ENCODE measurements at regions not wholly inside any gene's neighbourhood (a gene's known extent, or its start where the extent isn't known, plus 50 kb on each side); places are given as distances from the start of the nearest gene placed in this dataset.
"Not testable (repeated sequence)": the region's sequence is repeated elsewhere in the genome, so short reads cannot be mapped to it uniquely, and the experiment has no call there.

DNA sequence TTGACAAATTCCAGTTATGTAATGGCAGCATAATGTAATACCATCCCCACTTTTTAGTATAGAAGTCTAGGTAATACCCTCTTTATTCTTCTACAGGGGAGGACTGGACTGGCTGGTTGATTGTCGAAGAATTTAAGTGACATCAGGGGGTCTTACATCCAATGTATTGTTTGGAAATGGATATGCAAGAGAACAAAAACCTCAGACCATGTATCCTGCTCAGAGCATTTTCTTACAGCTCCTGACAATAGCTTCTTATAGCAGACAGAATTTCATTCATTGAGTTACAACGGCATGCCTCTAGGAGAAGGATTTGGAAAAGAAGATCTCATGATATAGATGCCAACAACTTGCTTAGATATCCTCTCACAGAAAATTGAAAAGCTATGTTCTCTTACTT is 2032.3 kb downstream of the EFNA5 start:
- TF ChIP-seq, protein P1, sequence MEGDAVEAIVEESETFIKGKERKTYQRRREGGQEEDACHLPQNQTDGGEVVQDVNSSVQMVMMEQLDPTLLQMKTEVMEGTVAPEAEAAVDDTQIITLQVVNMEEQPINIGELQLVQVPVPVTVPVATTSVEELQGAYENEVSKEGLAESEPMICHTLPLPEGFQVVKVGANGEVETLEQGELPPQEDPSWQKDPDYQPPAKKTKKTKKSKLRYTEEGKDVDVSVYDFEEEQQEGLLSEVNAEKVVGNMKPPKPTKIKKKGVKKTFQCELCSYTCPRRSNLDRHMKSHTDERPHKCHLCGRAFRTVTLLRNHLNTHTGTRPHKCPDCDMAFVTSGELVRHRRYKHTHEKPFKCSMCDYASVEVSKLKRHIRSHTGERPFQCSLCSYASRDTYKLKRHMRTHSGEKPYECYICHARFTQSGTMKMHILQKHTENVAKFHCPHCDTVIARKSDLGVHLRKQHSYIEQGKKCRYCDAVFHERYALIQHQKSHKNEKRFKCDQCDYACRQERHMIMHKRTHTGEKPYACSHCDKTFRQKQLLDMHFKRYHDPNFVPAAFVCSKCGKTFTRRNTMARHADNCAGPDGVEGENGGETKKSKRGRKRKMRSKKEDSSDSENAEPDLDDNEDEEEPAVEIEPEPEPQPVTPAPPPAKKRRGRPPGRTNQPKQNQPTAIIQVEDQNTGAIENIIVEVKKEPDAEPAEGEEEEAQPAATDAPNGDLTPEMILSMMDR (IDR thresholded peaks at IDR 0.05; ENCODE audit: extremely low read depth, missing control alignments), result no peak
- DNase-seq (ENCODE audit: low spot score), result no peak

DNA sequence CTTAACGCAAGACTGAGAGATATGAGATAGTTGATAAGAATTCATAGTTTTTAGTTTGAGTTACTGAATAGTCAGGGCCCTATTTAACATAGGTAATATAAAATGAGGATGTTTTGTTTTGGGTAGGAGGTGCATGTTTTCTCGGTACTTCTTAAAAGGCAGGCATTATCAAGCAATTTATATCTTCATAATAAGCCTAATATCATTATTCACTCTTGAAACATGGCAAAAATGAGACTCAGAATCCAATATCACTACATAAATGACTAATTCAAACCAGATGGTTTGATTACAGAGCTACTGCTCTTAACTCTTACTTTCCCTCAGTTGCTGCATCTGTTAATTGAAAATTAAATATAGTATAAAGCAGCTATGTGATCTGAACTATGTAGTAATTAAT is 2038.7 kb downstream of the EFNA5 start:
- TF ChIP-seq, protein P1 (IDR thresholded peaks at IDR 0.05; ENCODE audit: extremely low read depth, missing control alignments), result no peak
- DNase-seq (ENCODE audit: low spot score), result no peak

DNA sequence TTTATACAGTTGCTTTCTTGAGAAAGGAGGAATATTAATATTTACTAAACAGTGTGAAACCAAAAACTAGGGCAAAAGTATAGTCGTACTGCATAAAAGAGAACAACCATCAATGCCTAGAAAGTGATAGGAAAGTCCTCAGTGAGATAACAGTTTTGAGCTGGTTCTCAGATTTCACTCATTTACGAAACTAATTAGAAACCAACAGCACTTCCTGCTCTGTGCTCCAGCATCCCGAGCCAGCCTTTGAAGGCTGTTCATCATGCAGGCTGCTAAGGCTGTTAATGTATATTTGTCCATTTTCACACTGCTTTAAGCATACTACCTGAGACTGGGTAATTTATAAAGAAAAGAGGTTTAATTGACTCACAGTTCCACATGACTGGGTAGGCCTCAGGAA is 2039.9 kb downstream of the EFNA5 start:
- TF ChIP-seq, protein P1 (IDR thresholded peaks at IDR 0.05; ENCODE audit: extremely low read depth, missing control alignments), result no peak
- DNase-seq (ENCODE audit: low spot score), result no peak

DNA sequence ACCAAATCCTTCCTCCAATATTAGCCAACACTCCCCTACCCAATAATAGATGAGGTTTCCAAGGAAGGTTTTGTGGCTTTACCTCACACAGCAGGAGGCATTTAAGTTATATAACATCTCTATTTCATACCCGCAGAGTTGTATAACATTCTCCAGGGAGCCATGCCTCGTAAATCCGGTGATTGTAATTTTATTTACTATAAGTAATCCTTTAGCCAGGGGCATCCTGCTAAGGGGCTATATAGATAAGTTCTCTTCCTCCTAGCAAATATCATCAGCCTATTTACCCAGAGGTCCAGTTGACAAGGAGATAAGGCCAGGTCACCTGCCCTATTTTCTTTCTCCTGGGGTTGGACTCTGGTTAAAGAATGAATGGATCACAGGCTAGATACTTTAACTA is 2051.0 kb downstream of the EFNA5 start:
- no peak for DNase-seq (ENCODE audit: low spot score)
- TF ChIP-seq, protein P1 (IDR thresholded peaks at IDR 0.05; ENCODE audit: extremely low read depth, missing control alignments), result no peak

DNA sequence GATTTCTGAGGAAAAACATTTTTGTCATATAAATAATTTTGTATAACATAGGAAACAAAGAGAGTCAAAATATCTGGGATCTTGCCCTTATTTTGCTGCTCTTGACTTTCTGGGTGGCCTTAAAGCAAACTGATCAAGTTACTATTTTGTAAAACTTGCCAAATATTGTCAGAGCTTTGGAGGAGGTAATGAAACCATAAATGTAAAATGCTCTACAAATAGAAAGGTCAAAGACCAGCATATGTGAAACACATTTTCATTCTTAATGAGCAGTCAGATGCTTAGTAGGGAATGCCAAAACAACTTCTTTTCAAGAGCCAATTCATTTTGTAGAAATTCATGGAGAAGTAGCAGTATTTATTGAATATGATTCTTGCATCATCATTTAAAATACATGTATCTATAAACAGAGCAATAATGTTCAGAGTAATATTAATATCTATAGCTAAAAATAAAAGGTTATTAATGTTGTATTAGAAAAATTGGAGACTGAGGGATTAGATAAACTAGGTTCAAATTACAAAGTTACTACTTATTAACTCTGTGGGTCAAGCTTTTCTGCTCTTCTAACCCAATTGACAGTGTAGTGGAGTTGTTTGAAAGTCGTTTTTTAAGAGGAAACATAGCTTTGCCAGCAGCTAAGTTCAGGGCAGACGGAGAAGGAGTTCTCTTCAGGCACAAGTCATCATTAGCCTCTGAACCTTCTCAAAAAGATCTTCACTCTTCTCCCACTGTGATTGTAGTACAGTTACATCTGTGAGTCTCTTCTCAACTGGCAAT is 2053.1 kb downstream of the EFNA5 start:
- DNase-seq (ENCODE audit: low spot score), result no peak
- TF ChIP-seq, protein P1 (IDR thresholded peaks at IDR 0.05; ENCODE audit: extremely low read depth, missing control alignments), result no peak

DNA sequence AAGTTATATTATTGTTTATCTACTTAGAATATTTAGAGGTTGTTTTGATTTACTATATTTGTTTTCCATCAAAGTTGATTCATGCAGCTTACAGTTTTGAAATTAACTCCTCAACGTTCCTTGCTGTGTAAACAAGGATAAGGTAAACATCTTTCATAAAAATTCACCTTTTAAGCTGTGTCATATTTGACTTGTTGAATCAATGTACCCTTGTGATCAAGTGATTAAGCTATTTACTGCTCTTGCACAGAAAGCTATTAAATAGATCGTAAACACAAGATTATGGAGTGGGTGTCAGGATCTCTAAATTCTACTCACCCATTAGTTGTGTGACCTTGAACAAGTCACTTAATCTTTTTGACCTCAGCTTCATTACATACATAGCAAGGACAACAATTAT is 2054.0 kb upstream of the NUDT12 start:
- DNase-seq (ENCODE audit: low spot score), result no peak
- TF ChIP-seq, protein P1 (IDR thresholded peaks at IDR 0.05; ENCODE audit: extremely low read depth, missing control alignments), result no peak

DNA sequence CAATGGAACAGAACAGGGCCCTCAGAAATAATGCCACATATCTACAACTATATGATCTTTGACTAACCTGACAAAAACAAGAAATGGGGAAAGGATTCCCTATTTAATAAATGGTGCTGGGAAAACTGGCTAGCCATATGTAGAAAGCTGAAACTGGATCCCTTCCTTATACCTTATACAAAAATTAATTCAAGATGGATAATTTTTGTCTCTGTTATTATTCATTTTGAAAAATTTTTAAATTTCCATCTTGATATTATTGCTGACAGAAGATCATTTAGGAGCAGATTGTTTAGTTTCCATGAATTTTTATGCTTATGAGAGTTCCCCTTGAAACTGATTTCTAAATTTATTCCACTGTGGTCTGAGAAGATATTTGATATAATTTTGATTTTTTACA is 2039.8 kb upstream of the NUDT12 start:
- not testable (repeated sequence) for DNase-seq (ENCODE audit: low spot score)
